Ureter (tissue), 1 donor: ENCODE measurements at regions not wholly inside any gene's neighbourhood (a gene's known extent, or its start where the extent isn't known, plus 50 kb on each side); places are given as distances from the start of the nearest gene placed in this dataset.
"Not testable (repeated sequence)": the region's sequence is repeated elsewhere in the genome, so short reads cannot be mapped to it uniquely, and the experiment has no call there.

Experiments
- DNase-seq: peaks from one replicate; pipeline ENCODE4 v3.0.0-alpha.2; 2020; ENCODE audit warnings: low spot score
- donor health status: DM: yes; HTN: yes; CAD: no.

DNA sequence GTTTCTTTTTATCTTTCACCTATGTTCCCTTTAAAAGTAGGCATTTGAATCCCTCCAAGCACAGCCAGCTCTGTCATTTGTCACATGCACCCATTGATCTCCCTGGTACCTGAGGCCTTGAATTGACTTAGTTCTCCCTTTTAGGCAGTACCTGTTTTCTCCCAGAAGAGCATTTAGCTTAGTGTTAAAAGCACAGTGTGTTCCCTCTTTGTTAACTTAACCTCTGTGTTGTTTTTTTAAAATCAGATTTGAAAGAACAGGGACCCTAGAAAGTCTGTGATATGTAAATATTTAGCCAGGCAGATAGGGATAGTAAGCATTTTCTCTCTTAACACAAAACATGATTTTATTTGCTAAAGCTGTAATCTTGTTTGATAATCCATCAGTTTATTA lies 113.8 kb upstream of the SPATA31D4 start:
- DNase-seq: no peak

DNA sequence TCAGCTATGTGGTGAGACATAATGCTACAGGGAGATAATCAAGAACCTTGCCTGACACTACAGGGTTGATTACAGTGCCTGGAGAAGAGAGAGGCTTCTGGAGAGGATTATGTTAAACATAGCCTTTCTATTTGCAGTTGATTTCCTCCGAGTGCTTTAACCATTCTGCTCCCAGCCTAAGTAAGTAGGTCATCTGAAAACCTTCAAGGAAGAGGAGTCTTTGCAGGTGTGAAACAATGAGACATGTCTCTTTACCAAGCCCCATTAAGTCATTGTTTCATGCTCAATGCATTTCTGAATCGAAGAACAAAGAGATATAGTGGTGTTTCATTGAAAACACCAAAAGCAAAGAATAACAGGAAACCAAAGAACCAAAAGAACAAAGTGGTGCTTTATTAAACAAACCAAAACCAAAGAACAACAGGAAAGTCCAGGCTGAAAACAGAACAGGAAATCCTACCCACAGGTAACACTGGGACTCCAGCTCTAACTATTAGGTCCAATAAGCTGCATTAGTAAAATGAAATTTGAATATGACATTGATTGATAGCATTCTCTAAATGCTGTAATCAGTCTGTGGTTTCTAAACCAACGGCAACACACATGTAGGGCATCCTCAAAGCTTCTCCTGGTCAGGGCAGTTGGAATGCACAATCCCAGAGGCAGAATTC lies 113.3 kb upstream of the SPATA31D4 start:
- no peak for DNase-seq

DNA sequence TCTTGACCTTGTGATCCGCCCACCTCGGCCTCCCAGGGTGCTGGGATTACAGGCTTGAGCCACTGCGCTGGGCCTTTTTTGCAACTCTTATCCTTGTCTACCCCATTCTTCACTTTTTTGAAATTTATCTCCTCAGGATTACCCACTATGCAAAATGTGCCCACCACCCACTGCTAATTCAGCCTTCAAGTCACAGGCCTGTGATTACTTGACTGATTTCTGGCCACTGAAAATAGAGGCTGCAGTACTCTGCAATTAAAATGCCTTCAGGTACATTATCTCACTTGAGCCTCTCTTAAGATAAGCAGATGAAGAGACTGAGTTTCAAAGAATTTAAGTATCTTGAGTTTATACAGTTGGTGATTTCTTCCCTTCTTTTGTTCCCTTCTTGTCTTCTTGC lies 112.4 kb upstream of the SPATA31D4 start:
- no peak for DNase-seq

DNA sequence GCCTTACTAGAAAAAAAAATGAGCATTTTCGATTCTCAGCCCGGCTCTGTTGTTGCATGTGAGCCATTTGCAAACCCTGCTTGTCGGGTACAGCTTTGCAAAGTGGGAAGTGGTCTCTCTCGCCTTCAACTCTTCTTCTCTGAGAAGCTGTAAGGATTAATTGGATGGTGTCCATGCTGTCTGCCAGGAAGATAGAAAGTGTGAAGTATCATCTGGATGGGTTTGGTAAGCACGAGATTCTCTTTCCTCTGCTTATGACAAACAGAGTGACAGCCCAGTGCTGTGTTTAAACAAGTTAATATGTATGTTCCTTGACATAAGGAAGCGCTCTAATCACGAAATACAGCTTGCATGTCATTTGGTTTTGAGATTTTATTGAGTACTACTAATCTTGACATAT lies 109.1 kb upstream of the SPATA31D4 start:
- DNase-seq: no peak

DNA sequence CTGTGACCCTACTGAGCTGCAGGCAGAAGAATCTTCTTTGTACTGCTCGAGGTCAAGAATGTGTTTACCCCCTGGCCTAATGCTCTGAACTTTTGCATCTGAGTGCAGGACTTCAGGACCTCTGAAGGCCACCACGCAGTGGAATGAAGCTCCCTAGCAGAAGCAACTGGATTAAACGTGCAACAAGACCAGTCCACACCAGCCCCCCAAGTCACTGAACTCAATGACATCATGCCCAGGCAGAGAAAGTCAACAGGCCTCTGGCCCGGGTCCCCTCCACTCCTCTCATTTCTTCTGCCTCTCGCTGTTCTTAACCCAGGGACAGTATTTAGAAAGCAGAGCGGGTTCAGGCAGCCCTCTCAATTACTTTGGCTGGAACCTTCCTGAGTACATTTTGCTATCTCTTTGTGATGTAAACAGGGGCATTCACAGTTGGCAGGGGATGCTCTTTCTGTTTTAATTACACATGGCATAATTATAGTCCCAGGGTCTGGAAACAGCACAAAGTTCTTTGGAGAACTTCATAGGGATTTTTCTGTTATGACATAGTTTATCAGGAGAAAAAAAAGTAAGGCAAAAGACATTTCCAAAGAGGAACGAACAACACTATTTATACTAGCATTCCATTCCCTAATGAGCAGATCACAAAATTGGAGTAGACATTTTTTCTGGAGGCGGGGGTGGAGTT lies 108.2 kb upstream of the SPATA31D4 start:
- DNase-seq: no peak

DNA sequence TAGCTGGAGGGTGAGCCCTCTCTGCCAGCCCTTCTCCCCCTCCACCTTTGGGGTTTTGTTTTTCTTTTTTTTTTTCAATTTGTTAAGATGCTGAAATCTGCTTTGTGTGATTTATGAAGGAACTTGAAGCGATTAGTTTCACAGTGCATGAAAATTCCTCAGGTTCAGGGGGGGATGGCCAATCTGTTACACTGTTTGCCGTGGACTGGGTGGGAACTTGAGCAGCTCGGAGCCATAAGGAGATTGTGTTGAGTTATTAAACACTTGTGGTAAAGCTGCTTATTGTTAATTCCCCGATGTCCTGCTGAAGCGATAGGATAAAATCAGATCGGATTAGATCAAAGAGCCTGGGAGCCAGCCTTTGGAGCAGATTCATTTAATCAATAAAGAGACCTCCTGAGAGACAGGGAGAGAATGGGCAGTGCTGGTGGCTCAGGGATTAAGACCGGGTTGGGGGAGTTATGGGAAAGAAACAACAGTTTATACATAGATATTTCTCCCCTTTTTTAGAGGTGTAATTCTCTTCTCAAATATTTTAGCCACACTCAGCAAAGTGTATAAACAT lies 105.8 kb upstream of the SPATA31D4 start:
- no peak for DNase-seq

DNA sequence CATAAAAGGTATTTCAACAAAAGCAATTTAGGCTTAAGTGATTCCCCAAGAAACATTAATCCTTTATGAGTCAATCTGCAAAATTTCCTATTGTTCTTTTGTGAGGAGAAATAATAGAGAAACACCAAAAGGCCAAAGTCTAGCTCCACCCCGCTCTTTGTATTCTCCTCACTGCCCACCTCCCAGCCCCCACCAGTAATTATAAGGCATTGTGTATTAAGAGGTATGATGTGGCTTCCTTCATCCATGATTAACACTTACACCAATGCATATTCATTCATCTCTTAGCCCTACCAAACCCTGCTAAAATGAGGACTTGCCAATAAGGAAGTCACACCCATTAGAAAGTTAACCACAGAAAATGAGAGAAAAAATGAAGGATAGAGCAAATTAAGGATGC lies 105.3 kb upstream of the SPATA31D4 start:
- DNase-seq: no peak

DNA sequence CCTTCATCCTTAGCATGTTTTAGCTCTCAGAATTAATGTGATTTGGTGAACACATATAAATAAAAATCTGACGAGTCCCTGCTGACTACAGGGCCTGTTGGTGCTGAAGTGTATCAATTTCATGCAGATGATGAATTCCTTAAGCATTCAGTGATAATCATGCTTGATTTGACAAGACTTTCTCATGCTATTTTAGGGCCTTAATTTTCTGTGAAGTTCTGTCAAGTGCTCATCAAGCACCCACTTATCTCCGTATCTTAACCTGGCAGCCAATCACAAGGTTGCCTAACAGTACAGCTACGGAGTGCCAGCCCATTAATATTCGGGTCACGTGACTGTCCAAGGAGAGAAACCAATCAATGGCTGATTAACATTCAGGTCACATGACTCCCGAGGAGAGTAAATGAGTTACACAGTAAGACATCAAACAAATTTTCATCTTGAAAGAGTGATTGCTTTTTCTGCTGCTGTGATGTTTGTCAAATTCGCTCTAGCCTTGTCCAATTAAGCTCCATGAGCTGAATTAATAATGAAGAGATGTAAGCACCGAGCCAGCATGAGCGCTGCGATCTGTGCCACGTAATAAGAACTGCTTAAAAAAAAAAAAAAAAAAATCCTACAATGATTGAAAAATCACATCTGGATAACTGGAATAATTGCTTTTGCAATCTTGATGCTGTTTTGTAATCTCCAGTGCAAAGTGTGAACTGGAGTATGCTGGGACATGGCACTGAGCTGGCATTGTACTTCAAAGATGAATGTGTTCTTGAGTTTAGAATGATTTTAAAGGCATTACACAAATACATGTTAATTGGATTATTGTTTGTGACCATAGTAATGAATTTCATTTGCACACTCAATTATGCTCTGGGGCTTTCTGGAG lies 104.3 kb upstream of the SPATA31D4 start:
- no peak for DNase-seq

DNA sequence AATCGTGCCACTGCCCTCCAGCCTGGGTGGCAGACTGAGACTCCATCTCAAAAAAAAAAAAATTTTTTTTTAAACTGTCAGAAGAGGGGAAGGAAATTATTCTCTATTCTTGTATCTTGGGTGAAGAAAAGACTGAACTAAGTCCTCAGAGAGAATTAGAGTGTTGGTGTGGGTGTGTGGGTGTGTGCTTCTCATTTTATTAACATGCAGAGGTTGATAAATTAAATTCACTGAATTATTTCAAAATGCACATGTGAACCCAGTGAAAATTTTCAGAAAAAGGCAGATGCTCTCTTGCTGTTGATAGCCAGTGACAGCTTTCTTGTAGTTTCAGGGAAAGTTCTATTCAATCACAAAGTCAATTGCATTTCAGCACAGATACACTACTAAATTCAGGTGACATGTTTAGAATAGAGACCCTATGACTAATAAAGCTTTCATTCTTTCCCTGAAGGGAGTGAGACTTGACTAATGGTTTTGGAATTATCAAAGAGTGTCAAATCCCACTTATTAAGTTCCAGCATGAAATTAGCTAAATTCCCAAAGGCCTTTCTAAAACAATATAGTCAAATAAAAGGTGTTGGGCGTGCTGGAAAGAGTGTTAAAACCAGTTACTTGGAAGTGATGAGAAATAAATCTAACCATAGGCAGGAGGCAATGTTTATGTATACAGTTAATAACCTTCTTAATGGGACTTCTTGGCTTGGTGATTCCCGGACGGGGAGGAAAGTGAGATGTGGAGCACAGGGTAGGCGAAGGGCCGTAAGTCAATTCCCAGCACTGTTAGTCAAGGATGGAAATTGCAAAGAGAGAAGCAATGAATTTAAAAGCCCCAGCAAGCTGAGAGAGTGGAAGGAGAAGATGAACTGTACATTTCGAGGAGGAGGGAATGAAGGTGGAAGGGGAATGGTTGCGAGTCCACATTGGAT lies 103.2 kb upstream of the SPATA31D4 start:
- DNase-seq: no peak

DNA sequence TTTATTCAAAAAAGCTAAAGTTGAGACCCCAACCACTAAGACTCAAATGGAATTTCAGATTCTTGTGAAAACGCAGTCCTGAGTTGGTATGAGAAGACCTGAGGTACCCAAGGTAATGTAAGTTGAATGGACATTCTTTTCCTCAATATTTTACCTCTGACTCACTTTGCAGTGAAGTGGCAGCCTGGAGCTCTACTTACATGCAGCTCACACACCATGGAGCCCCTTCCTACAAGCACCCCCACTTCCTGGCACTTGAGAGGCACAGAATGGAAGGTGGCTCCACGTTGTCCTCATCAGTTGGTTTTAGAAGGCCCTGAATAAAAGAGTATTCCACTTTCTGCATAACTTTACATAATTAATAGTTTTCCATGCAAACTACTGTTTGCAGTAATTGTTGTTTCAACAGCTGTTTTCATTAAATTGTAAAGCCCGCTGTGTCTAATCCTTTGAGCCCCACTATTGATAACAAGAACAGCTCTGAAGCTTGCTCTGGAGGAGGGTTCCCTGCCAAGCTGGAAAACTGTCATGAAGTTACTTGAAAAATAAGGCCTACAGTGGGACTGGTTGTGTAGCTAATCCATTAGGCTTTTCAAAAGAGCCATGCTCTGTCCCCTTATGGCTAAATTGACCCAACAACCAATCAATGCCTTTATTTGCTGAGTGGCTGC lies 102.2 kb upstream of the SPATA31D4 start:
- no peak for DNase-seq

DNA sequence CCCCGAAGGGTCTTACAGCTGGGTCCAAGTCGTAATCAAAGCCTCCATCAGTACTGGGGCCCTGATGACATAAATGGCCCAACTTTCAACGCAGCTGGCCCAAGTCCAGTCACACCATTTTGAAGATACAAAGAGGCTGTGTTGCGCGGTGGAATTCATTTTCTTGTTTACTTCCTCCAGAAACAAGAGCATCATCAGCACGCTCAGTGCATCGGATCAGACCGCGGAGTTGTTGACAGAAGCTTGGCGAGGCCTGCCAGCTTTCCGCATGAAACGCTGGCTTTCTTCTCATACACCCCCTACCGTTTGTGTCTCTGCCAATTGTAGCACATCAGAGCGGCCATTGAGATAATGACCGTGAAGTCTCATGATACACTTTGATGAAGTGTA lies 101.7 kb upstream of the SPATA31D4 start:
- DNase-seq: no peak

DNA sequence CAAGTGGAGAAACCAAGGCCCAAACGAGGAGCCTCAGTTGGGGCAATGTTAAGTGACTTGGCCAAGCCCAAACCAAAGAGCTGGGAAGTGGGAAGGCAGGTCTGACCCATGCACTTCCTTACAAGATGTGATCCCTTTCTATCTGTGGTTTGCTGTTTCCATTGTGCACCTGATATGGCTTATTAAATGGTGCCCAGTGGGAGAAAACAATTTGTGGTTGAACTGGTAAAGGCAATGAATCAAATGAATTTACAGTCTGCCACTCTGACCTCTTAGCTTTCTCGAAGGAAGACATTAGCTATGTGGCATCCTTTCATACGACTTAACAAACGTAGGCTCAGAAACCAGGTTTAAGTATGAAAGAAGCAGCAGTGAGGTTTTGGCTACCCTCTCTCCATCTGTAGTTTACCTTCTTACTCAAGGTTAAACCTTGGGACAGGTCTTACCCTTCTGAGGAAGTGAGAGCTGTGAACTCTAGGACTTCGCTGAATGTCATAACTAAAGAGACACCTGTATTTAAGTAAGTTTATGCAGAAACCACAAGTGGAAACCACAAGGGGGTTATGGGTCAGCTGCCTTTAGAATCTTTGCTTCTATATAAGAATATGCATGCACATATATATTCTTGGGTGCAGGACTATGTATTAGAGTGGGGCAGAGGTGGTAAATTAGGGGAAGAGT lies 100.5 kb upstream of the SPATA31D4 start:
- DNase-seq: no peak

DNA sequence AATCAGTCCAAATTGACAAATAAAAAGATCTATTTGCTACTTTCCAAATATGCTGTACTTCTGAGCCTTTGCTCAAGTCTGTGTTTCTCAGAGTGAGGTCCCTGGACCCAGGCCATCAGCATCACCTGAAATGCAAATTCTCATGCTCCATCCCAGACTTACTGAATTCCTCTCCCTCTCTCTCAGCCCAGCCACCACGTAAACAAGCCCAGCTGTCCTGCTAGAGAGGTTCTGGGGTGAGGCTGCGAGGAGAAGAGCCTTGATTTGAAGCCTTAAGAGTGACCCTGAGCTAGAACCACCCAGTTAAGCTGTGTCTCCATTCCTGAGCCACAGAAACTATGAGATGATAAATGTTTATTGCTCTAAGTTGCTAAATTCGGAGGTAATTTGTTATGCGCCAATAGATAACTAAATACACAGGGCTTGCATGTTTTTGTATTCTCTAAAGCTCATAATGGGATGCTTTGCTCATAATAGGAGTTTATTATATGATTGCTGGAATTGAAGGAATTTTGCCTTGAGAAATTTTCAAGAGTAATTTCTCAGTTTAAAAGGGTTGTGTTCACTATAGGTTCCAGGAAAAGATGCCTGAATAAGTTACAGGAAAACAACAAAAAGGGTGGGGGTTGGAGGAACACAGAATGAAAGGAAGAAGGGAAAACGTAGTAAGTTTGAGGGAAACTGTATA lies 98.9 kb upstream of the SPATA31D4 start:
- no peak for DNase-seq

DNA sequence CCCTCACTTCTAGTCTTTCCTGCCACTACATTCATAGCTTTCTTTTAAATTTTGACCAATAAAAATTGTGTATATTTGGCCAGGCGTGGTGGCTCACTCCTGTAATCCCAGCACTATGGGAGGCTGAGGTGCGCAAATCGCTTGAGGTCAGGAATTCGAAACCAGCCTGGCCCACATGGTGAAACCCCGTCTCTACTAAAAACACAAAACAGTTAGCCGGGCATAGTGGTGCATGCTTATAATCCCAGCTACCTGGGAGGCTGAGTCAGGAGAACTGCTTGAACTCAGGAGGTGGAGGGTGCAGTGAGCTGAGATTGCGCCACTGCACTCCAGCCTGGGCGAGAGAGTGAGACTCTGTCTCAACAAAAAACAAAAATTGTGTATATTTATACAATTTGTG lies 97.8 kb upstream of the SPATA31D4 start:
- not testable (repeated sequence) for DNase-seq

DNA sequence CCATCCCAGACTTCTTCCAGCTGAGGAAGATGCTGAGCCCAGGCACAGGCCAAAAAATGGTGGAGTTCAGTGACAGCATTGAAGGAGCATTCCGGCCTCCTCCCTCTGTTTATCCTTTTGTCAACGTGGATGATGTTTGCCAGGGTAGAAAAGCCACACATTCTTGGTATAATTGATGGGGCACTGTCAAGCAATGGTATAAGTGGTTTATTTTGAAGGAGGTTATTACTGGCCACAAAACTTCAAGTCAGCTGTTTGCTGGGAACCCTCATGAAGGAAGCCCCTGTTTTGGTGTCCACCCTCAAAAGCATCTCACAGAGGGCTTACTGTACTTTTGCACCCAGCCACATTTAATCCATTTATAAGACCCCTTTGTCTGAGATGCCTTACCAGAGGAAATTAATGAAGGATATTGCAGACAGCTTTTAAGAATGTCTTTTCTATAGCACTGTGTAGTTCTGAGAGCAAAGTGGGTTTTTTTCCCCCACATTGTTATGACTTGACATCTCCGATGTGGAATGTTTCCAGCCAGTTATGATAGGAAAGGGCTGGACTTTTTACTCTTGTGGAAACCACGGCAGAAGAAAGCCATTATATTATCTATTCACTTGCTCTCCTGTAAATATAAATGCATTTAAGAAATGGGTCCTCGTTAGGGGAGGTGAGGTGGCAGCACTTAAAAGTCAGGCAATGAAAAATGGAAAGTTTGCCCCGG lies 95.5 kb upstream of the SPATA31D4 start:
- DNase-seq: no peak

DNA sequence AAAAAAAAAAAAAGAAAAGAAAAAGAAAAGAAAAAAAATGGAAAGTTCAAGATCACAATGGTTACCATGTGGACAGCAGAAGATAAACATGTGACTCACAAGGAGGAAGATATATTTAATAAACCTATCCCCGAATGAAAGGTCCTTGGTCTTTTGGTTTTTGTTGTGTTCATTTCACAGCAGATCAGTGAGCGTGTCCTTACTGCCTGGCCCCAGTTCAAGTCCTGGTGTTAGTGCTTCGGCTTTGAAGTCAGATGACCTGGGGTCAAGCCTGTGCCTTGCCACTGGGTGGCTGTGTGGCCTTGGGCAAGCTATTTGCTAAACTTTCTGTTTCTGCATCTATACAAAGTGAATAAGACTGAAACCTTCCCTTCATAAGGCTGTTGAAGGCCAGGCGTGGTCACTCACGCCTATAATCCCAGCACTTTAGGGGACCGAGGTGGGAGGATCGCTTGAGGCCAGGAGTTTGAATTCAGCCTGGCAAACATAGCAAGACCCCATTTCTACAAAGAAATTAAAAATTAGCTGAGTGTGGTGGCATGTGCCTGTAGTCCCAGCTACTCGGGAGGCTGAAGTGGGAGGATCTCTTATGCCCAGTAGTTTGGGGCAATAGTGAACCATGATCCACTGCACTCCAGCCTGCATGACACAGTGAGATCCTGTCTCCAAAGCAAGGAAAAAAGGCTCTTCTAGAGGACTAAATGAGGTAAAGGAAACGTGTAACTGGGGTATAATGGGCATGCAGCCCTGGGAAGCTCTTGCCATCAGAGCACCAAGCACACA lies 94.5 kb upstream of the SPATA31D4 start:
- DNase-seq: no peak

DNA sequence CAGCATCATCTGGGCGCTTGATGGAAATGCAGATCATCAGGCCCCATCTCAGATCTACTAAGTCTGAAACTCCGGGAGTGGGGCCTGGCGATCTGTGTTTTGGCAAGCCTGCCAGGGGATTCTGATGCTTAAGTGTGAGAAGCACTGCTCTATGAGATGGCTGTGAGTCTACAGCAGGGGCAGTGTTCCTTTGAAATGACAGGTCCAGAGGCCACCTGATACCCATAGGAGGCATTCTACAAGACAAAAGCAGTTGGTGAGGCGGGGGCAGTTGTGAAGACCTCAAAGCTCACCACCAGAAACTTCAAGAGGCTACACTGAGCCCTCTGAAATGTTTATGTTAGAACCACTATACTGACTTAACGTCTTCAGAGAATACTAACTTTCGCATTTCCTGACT lies 86.9 kb upstream of the SPATA31D4 start:
- DNase-seq: no peak

DNA sequence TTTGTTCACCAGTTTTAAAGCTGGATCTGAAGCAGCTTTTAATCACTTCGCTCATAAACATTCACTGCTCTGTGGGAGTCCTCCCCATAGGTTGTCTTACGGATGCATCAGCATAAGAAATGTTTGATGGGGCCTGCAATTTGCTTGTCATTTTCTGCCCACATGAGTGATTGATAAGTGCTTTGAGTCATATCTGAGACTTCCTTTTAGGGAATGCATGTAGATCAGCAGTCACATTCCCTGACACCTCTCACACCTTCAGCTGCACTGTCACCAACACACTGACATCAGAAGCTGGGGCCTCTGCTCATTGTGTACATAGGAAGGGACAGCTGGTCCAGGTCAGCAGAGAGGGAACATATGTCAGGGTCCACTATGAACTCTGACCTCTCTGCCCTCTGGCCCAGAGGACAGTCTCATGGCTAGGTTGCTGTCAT lies 84.1 kb upstream of the SPATA31D4 start:
- no peak for DNase-seq
